ENCODE measurements at regions not wholly inside any gene's neighbourhood (a gene's known extent, or its start where the extent isn't known, plus 50 kb on each side); places are given as distances from the start of the nearest gene placed in this dataset.

- DNase-seq (ENCODE audit: low spot score) (no peak), ATAC-seq (no peak; the same call in 1 of the 2 replicates)
- POLR2A ChIA-PET, result no interaction called here
- Mint-ChIP-seq H3K36me3 (no peaks in the 10 kb centered on the region), H3K27ac (no peak overlapping the region), H3K4me3 (no peak overlapping the region), H3K4me1 (peaks cover 28% of the 10 kb centered on the region), H3K9me3 (no peaks in the 10 kb centered on the region), H3K27me3 (ENCODE audit: low read depth) (no peaks in the 10 kb centered on the region)
- no peak for TF ChIP-seq ZBTB21 (CRISPR knock-in tag; IDR thresholded peaks at IDR 0.05; ENCODE audit: borderline replicate concordance)
- no peak for TF ChIP-seq ZNF232 (CRISPR knock-in tag; IDR thresholded peaks at IDR 0.05)
- no peak for TF ChIP-seq ATF1 (CRISPR knock-in tag; IDR thresholded peaks at IDR 0.05)
- no peak for TF ChIP-seq SP1 (CRISPR knock-in tag; conservative IDR thresholded peaks at IDR 0.05)
- no peak for TF ChIP-seq ZSCAN18 (CRISPR knock-in tag; IDR thresholded peaks at IDR 0.05)
- no peak for TF ChIP-seq ZNF671 (CRISPR knock-in tag; IDR thresholded peaks at IDR 0.05)
- no peak for TF ChIP-seq ZNF423 (CRISPR knock-in tag; IDR thresholded peaks at IDR 0.05)
- TF ChIP-seq ZNF425 (CRISPR knock-in tag; conservative IDR thresholded peaks at IDR 0.05), result no peak
- no peak for TF ChIP-seq GRHL2 (CRISPR knock-in tag; IDR thresholded peaks at IDR 0.05; ENCODE audit: insufficient replicate concordance, severe bottlenecking)
- no peak for TF ChIP-seq ARID4B (CRISPR knock-in tag; IDR thresholded peaks at IDR 0.05; ENCODE audit: borderline replicate concordance)
- TF ChIP-seq MXD4 (CRISPR knock-in tag; IDR thresholded peaks at IDR 0.05; ENCODE audit: borderline replicate concordance), result no peak
- no peak for TF ChIP-seq ETV6 (CRISPR knock-in tag; IDR thresholded peaks at IDR 0.05)
- TF ChIP-seq ZNF219 (CRISPR knock-in tag; IDR thresholded peaks at IDR 0.05; ENCODE audit: borderline replicate concordance), result no peak
- TF ChIP-seq FOXP4 (CRISPR knock-in tag; IDR thresholded peaks at IDR 0.05), result no peak
- TF ChIP-seq JAZF1 (CRISPR knock-in tag; IDR thresholded peaks at IDR 0.05), result no peak
- no peak for TF ChIP-seq USF2 (CRISPR knock-in tag; IDR thresholded peaks at IDR 0.05)
- TF ChIP-seq TP53 (CRISPR knock-in tag; IDR thresholded peaks at IDR 0.05), result no peak
- no peak for TF ChIP-seq NFE2L1 (CRISPR knock-in tag; IDR thresholded peaks at IDR 0.05)
- CTCF ChIA-PET, result no interaction called here
Measured at GRCh38 chr5:155532621-155533311, 519.2 kb downstream of the KIF4B start.
